SKM-1 treated with dmso at 0.1 percent for 144 hours (cell line): ENCODE measurements at regions not wholly inside any gene's neighbourhood (a gene's known extent, or its start where the extent isn't known, plus 50 kb on each side); places are given as distances from the start of the nearest gene placed in this dataset.

Source experiments
- DNase-seq: peaks from one replicate; lab custom pipeline; 2025; ENCODE audit not compliant: unreplicated experiment; lab: John Stamatoyannopoulos, UW

GRCh38 chr2:129071531-129071930, 752.9 kb upstream of the HS6ST1 start:
- DNase-seq = no peak

GRCh38 chr2:129074298-129074920, 755.7 kb upstream of the HS6ST1 start:
- DNase-seq = no peak

GRCh38 chr2:129078548-129078947, 759.9 kb upstream of the HS6ST1 start:
- no peak for DNase-seq

- DNase-seq = no peak
Measured at GRCh38 chr2:129080715-129081476, 762.2 kb upstream of the HS6ST1 start.

- DNase-seq = no peak
Measured at GRCh38 chr2:129085386-129085785, 766.7 kb upstream of the HS6ST1 start.

- DNase-seq = no peak
Measured at GRCh38 chr2:129087133-129087813, 768.6 kb upstream of the HS6ST1 start.

- DNase-seq = no peak
Measured at GRCh38 chr2:129091620-129092019, 773.0 kb upstream of the HS6ST1 start.

- DNase-seq = no peak
Measured at GRCh38 chr2:129092956-129093355, 774.3 kb upstream of the HS6ST1 start.

- no peak for DNase-seq
Measured at GRCh38 chr2:129101186-129101585, 782.5 kb upstream of the HS6ST1 start.

GRCh38 chr2:129103936-129104878, 785.5 kb upstream of the HS6ST1 start:
- DNase-seq = no peak

- DNase-seq = no peak
Measured at GRCh38 chr2:129112181-129112580, 793.5 kb upstream of the HS6ST1 start.

GRCh38 chr2:129113776-129114175, 795.1 kb upstream of the HS6ST1 start:
- DNase-seq = no peak

GRCh38 chr2:129117434-129117833, 798.8 kb upstream of the HS6ST1 start:
- DNase-seq = no peak

GRCh38 chr2:129118296-129118695, 799.6 kb upstream of the HS6ST1 start:
- DNase-seq = no peak

GRCh38 chr2:129129087-129129486, 810.4 kb upstream of the HS6ST1 start:
- no peak for DNase-seq

GRCh38 chr2:129133692-129134641, 815.3 kb upstream of the HS6ST1 start:
- DNase-seq = no peak

GRCh38 chr2:129135017-129135416, 816.3 kb upstream of the HS6ST1 start:
- DNase-seq = no peak

- no peak for DNase-seq
Measured at GRCh38 chr2:129139380-129139779, 820.7 kb upstream of the HS6ST1 start.

GRCh38 chr2:129142465-129142864, 823.8 kb upstream of the HS6ST1 start:
- no peak for DNase-seq
